Aorta (tissue), 5 donors: ENCODE measurements at regions not wholly inside any gene's neighbourhood (a gene's known extent, or its start where the extent isn't known, plus 50 kb on each side); places are given as distances from the start of the nearest gene placed in this dataset.

Experiments used
- ATAC-seq: fragments of 200-7000 bp; cut with Tn5 transposase; one replicate; pipeline ENCODE4 v1.9.1; 2022; ENCODE audit warnings: moderate library complexity; ENCODE audit not compliant: low FRiP score
- DNase-seq, 2 donors: peaks; one replicate each; pipeline ENCODE4 v3.0.0-alpha.2; 2020
- H3K27ac ChIP-seq, 2 donors: one replicate each; pipeline ENCODE4 v1.5.1; 2013; ENCODE audit warnings: low read length in 2 of 2, mild to moderate bottlenecking in 2 of 2, moderate library complexity in 2 of 2, control low read depth in 1 of 2, inconsistent platforms in 1 of 2, low read depth in 1 of 2
- H3K27me3 ChIP-seq, 2 donors: one replicate each; pipeline ENCODE4 v1.6.1; 2013; ENCODE audit warnings: control low read depth in 1 of 2, low read length in 1 of 2, mild to moderate bottlenecking in 1 of 2, moderate library complexity in 1 of 2; ENCODE audit not compliant: insufficient read depth in 2 of 2, control insufficient read depth in 1 of 2
- H3K36me3 ChIP-seq, 2 donors: one replicate each; pipeline ENCODE4 v1.6.1; 2013; ENCODE audit warnings: control low read depth in 1 of 2, low read length in 1 of 2, mild to moderate bottlenecking in 1 of 2; ENCODE audit not compliant: insufficient read depth in 2 of 2, control insufficient read depth in 1 of 2
- H3K4me1 ChIP-seq, 2 donors: one replicate each; pipeline ENCODE4 v1.6.1; 2013; ENCODE audit warnings: low read length in 2 of 2, control low read depth in 1 of 2, mild to moderate bottlenecking in 1 of 2, moderate library complexity in 1 of 2; ENCODE audit not compliant: insufficient read depth in 2 of 2, control insufficient read depth in 1 of 2
- H3K4me3 ChIP-seq, 2 donors: one replicate each; pipeline ENCODE4 v1.5.1; 2013; ENCODE audit warnings: low read length in 2 of 2, control low read depth in 1 of 2, mild to moderate bottlenecking in 1 of 2
- H3K9me3 ChIP-seq: one replicate; pipeline ENCODE4 v1.6.1; 2013; ENCODE audit warnings: mild to moderate bottlenecking, low read length; ENCODE audit not compliant: control insufficient read depth
- WGBS, 2 donors: extraction: QIAGEN DNeasy Blood & Tissue Kit; methylation state at CpG; one replicate each; pipeline ENCODE4 v1.1.7; 2013; 5-methylcytosine and 5-hydroxymethylcytosine counted together
- intact Hi-C, 2 donors: fragments of 100-400 bp; cut with DNase I; formaldehyde crosslinking; loops; one replicate each; pipeline versions ENCODE4 v1.14.2 to v1.15.0; 2022
- donor health status: healthy with polysubstance abuse.
- donor health status: Bipolar disorder and iron deficiency.
- donor health status: DM: no; HTN: no; CAD: no.
- donor health status: DM: no; HTN: no; CAD: no.
- donor health status: DM: yes; HTN: yes; CAD: no.

GRCh38 chr5:120228262-120229031 lies 235.7 kb upstream of the PRR16 start:
- no peak for ATAC-seq
- Histone ChIP-seq H3K27me3 (no peaks in the 10 kb centered on the region), H3K9me3 (no peaks in the 10 kb centered on the region), H3K4me3 (no peak overlapping the region), H3K4me1 (no peaks in the 10 kb centered on the region), H3K36me3 (no peaks in the 10 kb centered on the region), H3K27ac (no peak overlapping the region)
- DNase-seq, result no peak
- intact Hi-C loops, result no loop called here
- WGBS, 2 donors, result 86 to 94% methylated on average over 10 of the region's 10 CpGs

DNA sequence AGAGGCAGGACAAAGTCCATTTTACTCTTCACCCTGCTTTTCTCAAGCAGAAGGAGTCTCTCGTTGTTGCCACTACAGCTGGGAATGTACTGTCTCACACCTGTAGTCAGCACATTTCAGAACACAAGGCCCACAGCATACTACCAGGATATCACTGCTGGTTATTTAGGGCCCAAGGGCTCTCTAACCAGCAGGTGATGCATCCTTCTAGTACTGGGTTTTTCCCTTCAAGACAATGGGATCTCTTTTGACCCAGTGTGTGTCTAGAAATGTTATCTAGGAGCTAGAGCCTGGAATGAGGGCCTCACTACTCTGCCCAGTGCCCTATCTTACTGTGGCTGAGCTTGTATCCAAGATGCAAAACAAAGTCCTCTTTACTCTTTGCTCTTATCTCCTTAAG lies 235.1 kb upstream of the PRR16 start:
- ATAC-seq, result no peak
- Histone ChIP-seq H3K9me3 (no peaks in the 10 kb centered on the region), H3K4me3 (no peak overlapping the region), H3K36me3 (no peaks in the 10 kb centered on the region), H3K27ac (no peak overlapping the region), H3K4me1 (no peaks in the 10 kb centered on the region), H3K27me3 (no peaks in the 10 kb centered on the region)
- intact Hi-C loops, result no loop called here
- WGBS, 2 donors, result 95% methylated on average over 1 of the region's 1 CpG
- no peak for DNase-seq

GRCh38 chr5:120231563-120231962 lies 232.5 kb upstream of the PRR16 start:
- no peaks in the 10 kb centered on the region for H3K36me3 ChIP-seq
- 97 to 98% methylated on average over 1 of the region's 1 CpG for WGBS, 2 donors
- H3K27me3 ChIP-seq, result no peaks in the 10 kb centered on the region
- no peaks in the 10 kb centered on the region for H3K4me1 ChIP-seq
- DNase-seq, result no peak
- no peak overlapping the region for H3K27ac ChIP-seq
- no peak overlapping the region for H3K4me3 ChIP-seq
- H3K9me3 ChIP-seq, result no peaks in the 10 kb centered on the region
- ATAC-seq, result no peak
- intact Hi-C loops, result no loop called here

- Histone ChIP-seq H3K9me3 (no peaks in the 10 kb centered on the region), H3K4me1 (no peaks in the 10 kb centered on the region), H3K27ac (no peak overlapping the region), H3K4me3 (no peak overlapping the region), H3K27me3 (no peaks in the 10 kb centered on the region), H3K36me3 (no peaks in the 10 kb centered on the region)
- ATAC-seq, result no peak
- DNase-seq, result no peak
- WGBS, 2 donors, result 95 to 97% methylated on average over 3 of the region's 3 CpGs
- intact Hi-C loops, result no loop called here
Observed at GRCh38 chr5:120236360-120236759, 227.7 kb upstream of the PRR16 start.

DNA sequence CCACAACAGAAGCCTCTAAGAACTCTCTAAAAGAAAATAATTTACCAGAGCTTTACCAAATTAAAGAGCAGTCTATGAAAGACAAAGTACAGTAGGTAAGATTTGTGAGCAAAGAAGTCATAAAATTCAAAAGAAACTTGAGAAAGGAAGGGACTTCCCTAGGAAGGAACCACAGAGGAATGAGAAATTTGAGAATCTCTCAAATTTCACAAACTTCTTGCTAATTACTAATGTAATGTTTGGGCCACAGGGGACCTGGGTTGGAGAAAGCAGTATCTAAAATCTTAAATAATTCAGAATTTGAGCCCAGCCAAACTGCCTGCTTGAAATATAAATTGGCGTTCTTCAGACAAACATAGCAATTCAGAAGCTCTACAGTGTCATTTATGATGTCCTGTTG lies 225.0 kb upstream of the PRR16 start:
- Histone ChIP-seq H3K27me3 (no peaks in the 10 kb centered on the region), H3K36me3 (no peaks in the 10 kb centered on the region), H3K9me3 (no peaks in the 10 kb centered on the region), H3K4me3 (no peak overlapping the region), H3K27ac (no peak overlapping the region), H3K4me1 (no peaks in the 10 kb centered on the region)
- WGBS, 2 donors, result 81 to 82% methylated on average over 1 of the region's 1 CpG
- ATAC-seq, result no peak
- intact Hi-C loops, result no loop called here
- no peak for DNase-seq

- H3K4me3 ChIP-seq, result no peak overlapping the region
- intact Hi-C loops, result no loop called here
- no peak for ATAC-seq
Observed at GRCh38 chr5:120240706-120241105, 223.4 kb upstream of the PRR16 start.

GRCh38 chr5:120241400-120241799 lies 222.7 kb upstream of the PRR16 start:
- ATAC-seq, result no peak
- Histone ChIP-seq H3K36me3 (no peaks in the 10 kb centered on the region), H3K4me1 (no peaks in the 10 kb centered on the region), H3K4me3 (no peak overlapping the region), H3K9me3 (no peaks in the 10 kb centered on the region), H3K27ac (no peak overlapping the region), H3K27me3 (no peaks in the 10 kb centered on the region)
- no peak for DNase-seq
- intact Hi-C loops, result no loop called here
- WGBS, 2 donors, result 57 to 68% methylated on average over 1 of the region's 1 CpG

More at GRCh38 chr5:120240706-120241105, 223.4 kb upstream of the PRR16 start:
- no peaks in the 10 kb centered on the region for H3K9me3 ChIP-seq
- H3K36me3 ChIP-seq, result no peaks in the 10 kb centered on the region
- no peaks in the 10 kb centered on the region for H3K27me3 ChIP-seq
- no peak overlapping the region for H3K27ac ChIP-seq
- no peak for DNase-seq
- no peaks in the 10 kb centered on the region for H3K4me1 ChIP-seq

DNA sequence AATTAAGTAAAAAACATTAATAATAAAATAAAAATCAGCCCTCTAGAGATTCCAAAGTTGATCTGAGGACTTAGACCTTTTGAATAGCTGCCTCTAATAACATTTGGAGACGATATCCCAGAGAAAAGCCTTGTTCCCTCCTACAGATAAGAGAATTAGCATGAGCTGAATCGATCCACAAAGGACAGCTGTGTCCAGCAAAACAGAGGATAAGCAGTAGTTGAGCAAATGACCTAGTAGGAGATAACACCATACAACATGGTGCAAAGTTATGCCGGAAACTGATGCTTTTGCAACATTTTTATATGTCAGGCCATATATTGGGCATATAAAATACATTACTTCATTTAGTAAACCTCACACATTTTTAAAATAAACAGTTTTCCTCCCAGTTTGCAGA lies 212.2 kb upstream of the PRR16 start:
- Histone ChIP-seq H3K4me1 (no peaks in the 10 kb centered on the region), H3K9me3 (no peaks in the 10 kb centered on the region), H3K36me3 (no peaks in the 10 kb centered on the region), H3K27me3 (no peaks in the 10 kb centered on the region), H3K4me3 (no peak overlapping the region), H3K27ac (no peak overlapping the region)
- WGBS, 2 donors, result 39 to 40% methylated on average over 3 of the region's 3 CpGs
- DNase-seq, result no peak
- no peak for ATAC-seq
- intact Hi-C loops, result no loop called here

- ATAC-seq, result no peak
- H3K36me3 ChIP-seq, result no peaks in the 10 kb centered on the region
- 91 to 96% methylated on average over 3 of the region's 3 CpGs for WGBS, 2 donors
Observed at GRCh38 chr5:120252839-120253238, 211.3 kb upstream of the PRR16 start.

More at GRCh38 chr5:120252839-120253238, 211.3 kb upstream of the PRR16 start:
- Histone ChIP-seq H3K4me3 (no peak overlapping the region), H3K27me3 (no peaks in the 10 kb centered on the region), H3K4me1 (no peaks in the 10 kb centered on the region), H3K27ac (no peak overlapping the region), H3K9me3 (no peaks in the 10 kb centered on the region)
- no peak for DNase-seq
- intact Hi-C loops, result no loop called here
